ENCODE measurements at regions not wholly inside any gene's neighbourhood (a gene's known extent, or its start where the extent isn't known, plus 50 kb on each side); places are given as distances from the start of the nearest gene placed in this dataset.

DNA sequence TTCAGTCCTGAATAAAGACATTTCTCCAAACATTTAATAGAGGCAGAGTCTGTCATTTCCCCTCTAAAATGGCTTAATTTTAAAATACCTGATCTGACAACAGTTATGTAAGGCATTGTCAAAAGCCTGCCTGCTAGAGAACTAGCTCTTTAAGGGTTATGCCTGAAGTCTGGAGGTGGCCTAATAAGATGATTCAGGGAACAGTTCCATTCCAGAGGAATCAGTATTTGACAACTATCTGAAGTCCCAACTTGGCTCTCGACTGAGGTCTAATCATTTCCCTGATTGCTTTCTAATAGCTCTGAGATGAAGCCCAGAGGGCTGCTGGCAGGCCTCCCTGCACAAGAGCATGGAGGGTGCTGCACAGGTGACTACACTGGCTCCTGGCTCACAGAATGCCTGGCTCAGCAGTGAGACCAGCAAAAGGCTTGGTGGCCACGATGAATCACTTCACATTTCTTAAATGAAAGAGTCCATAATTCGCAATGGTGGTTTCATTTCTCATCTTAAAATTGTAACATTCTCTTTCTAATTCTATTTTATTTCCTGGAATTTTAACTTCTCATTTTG lies 509.6 kb upstream of the POM121L12 start:
- TF ChIP-seq, protein P1, sequence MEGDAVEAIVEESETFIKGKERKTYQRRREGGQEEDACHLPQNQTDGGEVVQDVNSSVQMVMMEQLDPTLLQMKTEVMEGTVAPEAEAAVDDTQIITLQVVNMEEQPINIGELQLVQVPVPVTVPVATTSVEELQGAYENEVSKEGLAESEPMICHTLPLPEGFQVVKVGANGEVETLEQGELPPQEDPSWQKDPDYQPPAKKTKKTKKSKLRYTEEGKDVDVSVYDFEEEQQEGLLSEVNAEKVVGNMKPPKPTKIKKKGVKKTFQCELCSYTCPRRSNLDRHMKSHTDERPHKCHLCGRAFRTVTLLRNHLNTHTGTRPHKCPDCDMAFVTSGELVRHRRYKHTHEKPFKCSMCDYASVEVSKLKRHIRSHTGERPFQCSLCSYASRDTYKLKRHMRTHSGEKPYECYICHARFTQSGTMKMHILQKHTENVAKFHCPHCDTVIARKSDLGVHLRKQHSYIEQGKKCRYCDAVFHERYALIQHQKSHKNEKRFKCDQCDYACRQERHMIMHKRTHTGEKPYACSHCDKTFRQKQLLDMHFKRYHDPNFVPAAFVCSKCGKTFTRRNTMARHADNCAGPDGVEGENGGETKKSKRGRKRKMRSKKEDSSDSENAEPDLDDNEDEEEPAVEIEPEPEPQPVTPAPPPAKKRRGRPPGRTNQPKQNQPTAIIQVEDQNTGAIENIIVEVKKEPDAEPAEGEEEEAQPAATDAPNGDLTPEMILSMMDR (IDR thresholded peaks at IDR 0.05; ENCODE audit: insufficient read depth, low read length, poor library complexity, severe bottlenecking) = no peak
- no peak for TF ChIP-seq EZH2phosphoT487 (conservative IDR thresholded peaks at IDR 0.05; ENCODE audit: low read length)
